NCI-H748 (cell line): ENCODE measurements at regions not wholly inside any gene's neighbourhood (a gene's known extent, or its start where the extent isn't known, plus 50 kb on each side); places are given as distances from the start of the nearest gene placed in this dataset.

ENCODE experiments used
- DNase-seq: peaks from one replicate; lab custom pipeline; 2025; ENCODE audit not compliant: unreplicated experiment; lab: John Stamatoyannopoulos, UW

- DNase-seq = no peak
Measured at GRCh38 chr11:81899156-81899555, 834.5 kb downstream of the FAM181B start.

- no peak for DNase-seq
Measured at GRCh38 chr11:81897639-81898038, 836.0 kb downstream of the FAM181B start.

GRCh38 chr11:81895258-81895657, 838.4 kb downstream of the FAM181B start:
- DNase-seq = no peak

- no peak for DNase-seq
Measured at GRCh38 chr11:81892770-81893635, 840.7 kb downstream of the FAM181B start.

GRCh38 chr11:81888391-81888790, 845.3 kb downstream of the FAM181B start:
- DNase-seq = no peak

- no peak for DNase-seq
Measured at GRCh38 chr11:81887671-81888070, 846.0 kb downstream of the FAM181B start.

- no peak for DNase-seq
Measured at GRCh38 chr11:81886406-81887075, 847.1 kb downstream of the FAM181B start.

- DNase-seq = peak; percentile 31
Measured at GRCh38 chr11:81874635-81875034, 859.0 kb downstream of the FAM181B start.

GRCh38 chr11:81870815-81871214, 862.8 kb downstream of the FAM181B start:
- DNase-seq = no peak

GRCh38 chr11:81870066-81870412, 863.6 kb downstream of the FAM181B start:
- no peak for DNase-seq

- no peak for DNase-seq
Measured at GRCh38 chr11:81869351-81870065, 864.2 kb downstream of the FAM181B start.

GRCh38 chr11:81866896-81867295, 866.8 kb downstream of the FAM181B start:
- no peak for DNase-seq

- DNase-seq = no peak
Measured at GRCh38 chr11:81857386-81857785, 876.3 kb downstream of the FAM181B start.

- no peak for DNase-seq
Measured at GRCh38 chr11:81853791-81854190, 879.9 kb downstream of the FAM181B start.

- DNase-seq = no peak
Measured at GRCh38 chr11:81852896-81853295, 880.8 kb downstream of the FAM181B start.

GRCh38 chr11:81840380-81840779, 893.3 kb downstream of the FAM181B start:
- no peak for DNase-seq

GRCh38 chr11:81839976-81840375, 893.7 kb downstream of the FAM181B start:
- DNase-seq = no peak

- no peak for DNase-seq
Measured at GRCh38 chr11:81839016-81839415, 894.6 kb downstream of the FAM181B start.

- no peak for DNase-seq
Measured at GRCh38 chr11:81829976-81830375, 903.7 kb downstream of the FAM181B start.

GRCh38 chr11:81825346-81825745, 908.3 kb downstream of the FAM181B start:
- DNase-seq = no peak

- no peak for DNase-seq
Measured at GRCh38 chr11:81819462-81819861, 914.2 kb downstream of the FAM181B start.

- DNase-seq = no peak
Measured at GRCh38 chr11:81804858-81805257, 928.8 kb downstream of the FAM181B start.
